ENCODE measurements at regions not wholly inside any gene's neighbourhood (a gene's known extent, or its start where the extent isn't known, plus 50 kb on each side); places are given as distances from the start of the nearest gene placed in this dataset.
"Not testable (repeated sequence)": the region's sequence is repeated elsewhere in the genome, so short reads cannot be mapped to it uniquely, and the experiment has no call there.

DNA sequence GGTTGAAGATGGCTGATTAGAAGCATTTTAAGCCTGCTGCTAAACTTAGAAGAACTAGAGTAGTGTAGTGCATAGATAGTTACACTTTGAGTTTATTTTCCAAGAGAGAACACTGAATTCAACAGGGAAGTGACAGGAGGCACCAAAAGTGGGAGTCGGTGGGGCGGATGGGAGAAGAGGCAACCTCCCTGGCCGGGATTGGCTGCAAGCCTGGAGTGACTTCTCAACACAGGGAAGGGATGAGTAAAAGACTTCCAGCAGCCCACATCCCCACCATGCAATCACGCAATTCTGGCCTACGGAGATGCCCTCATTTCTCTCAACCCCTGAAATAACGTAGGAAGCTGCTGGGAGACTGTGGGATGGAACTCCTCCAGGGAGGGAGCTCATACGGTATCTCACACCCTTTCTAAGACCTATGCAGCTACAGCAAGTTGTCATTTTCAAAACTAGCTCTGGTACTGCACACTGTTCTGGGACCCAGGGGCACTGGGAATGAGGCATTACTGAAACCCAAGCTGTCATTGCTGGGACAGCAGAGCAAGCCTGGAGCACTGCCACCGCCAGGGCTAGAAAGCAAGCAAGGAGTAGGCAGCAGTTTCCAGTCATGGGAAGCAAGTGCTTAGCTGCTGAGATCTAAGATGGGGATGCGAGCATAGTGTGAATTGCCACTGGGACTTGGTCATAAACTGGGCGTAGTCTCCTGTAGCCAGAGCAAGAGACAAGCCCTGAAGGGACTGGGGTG lies 331.6 kb upstream of the PTGER4 start:
- ChIA-PET CTCF (no interaction called here), POLR2A (no interaction called here)
- Histone ChIP-seq H3K4me3 (ENCODE audit: low read depth, low read length) (no peak overlapping the region), H3K27me3 (ENCODE audit: control insufficient read depth, insufficient read depth, low read length) (no peaks in the 10 kb centered on the region), H3K9me3 (ENCODE audit: control insufficient read depth, insufficient read depth, low read length) (no peaks in the 10 kb centered on the region), H3K27ac (ENCODE audit: low read depth, low read length) (no peak overlapping the region)
- DNase-seq (ENCODE audit: low read depth, low spot score) = no peak
- TF ChIP-seq, protein P1, sequence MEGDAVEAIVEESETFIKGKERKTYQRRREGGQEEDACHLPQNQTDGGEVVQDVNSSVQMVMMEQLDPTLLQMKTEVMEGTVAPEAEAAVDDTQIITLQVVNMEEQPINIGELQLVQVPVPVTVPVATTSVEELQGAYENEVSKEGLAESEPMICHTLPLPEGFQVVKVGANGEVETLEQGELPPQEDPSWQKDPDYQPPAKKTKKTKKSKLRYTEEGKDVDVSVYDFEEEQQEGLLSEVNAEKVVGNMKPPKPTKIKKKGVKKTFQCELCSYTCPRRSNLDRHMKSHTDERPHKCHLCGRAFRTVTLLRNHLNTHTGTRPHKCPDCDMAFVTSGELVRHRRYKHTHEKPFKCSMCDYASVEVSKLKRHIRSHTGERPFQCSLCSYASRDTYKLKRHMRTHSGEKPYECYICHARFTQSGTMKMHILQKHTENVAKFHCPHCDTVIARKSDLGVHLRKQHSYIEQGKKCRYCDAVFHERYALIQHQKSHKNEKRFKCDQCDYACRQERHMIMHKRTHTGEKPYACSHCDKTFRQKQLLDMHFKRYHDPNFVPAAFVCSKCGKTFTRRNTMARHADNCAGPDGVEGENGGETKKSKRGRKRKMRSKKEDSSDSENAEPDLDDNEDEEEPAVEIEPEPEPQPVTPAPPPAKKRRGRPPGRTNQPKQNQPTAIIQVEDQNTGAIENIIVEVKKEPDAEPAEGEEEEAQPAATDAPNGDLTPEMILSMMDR (IDR thresholded peaks at IDR 0.05; ENCODE audit: low read depth, low read length) = no peak

DNA sequence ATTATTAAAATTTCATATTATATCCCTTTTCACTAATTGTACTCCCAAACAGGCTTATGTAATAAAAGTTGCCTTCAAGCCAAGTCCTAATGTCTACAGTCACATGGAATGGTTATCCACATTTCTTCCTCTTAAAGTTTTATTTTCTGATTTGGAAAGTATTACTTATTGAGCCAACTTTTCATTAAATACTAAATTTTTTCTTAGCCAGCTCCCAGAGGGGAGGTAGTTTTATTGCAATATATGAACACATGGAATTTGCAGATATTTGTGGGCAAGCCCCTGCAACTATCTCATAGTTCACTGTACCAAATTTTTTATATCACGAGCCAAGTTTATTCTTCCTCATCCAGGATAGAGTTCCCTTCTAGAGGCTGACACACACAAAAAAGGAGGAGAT lies 332.8 kb upstream of the PTGER4 start:
- CTCF ChIA-PET = no interaction called here
- TF ChIP-seq, protein P1 (IDR thresholded peaks at IDR 0.05; ENCODE audit: low read depth, low read length) = no peak
- H3K27ac ChIP-seq (ENCODE audit: low read depth, low read length) = no peak overlapping the region
- POLR2A ChIA-PET = no interaction called here
- no peak overlapping the region for H3K4me3 ChIP-seq (ENCODE audit: low read depth, low read length)
- no peaks in the 10 kb centered on the region for H3K27me3 ChIP-seq (ENCODE audit: control insufficient read depth, insufficient read depth, low read length)
- no peak for DNase-seq (ENCODE audit: low read depth, low spot score)
- no peaks in the 10 kb centered on the region for H3K9me3 ChIP-seq (ENCODE audit: control insufficient read depth, insufficient read depth, low read length)

DNA sequence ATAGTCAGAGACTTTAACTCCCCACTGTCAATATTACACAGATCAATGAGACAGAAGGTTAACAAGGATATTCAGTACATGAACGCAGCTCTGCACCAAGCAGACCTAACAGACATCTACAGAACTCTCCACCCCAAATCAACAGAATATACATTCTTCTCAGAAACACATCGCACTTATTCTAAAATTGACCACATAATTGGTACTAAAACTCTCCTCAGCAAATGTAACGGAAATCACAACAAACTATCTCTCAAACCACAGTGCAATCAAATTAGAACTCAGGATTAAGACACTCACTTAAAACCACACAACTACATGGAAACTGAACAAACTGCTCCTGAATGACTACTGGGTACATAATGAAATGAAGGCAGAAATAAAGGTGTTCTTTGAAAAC lies 341.3 kb upstream of the PTGER4 start:
- DNase-seq (ENCODE audit: low read depth, low spot score); H3K9me3 ChIP-seq (ENCODE audit: control insufficient read depth, insufficient read depth, low read length); H3K27me3 ChIP-seq (ENCODE audit: control insufficient read depth, insufficient read depth, low read length); H3K4me3 ChIP-seq (ENCODE audit: low read depth, low read length); POLR2A ChIA-PET; CTCF ChIA-PET; H3K27ac ChIP-seq (ENCODE audit: low read depth, low read length): not testable (repeated sequence)

DNA sequence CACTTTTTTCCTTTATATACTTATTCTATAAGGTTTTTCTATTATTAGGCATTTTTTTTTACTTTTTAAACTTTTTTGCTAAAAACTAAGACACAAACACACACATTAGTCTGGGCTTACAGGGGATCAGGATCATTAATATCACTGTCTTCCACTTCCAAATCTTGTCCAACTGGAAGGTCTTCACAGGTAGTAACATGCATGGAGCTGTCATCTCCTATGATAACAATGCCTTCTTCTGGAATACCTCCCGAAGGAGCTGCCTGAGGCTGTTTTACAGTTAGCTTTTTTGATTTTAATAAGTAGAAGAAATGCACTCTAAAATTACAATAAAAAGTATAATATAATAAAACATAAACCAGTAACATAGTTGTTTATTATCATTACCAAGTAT lies 345.5 kb upstream of the PTGER4 start:
- no peak for DNase-seq (ENCODE audit: low read depth, low spot score)
- Histone ChIP-seq H3K9me3 (ENCODE audit: control insufficient read depth, insufficient read depth, low read length) (no peaks in the 10 kb centered on the region), H3K4me3 (ENCODE audit: low read depth, low read length) (no peak overlapping the region), H3K27me3 (ENCODE audit: control insufficient read depth, insufficient read depth, low read length) (no peaks in the 10 kb centered on the region), H3K27ac (ENCODE audit: low read depth, low read length) (no peak overlapping the region)
- ChIA-PET POLR2A (no interaction called here), CTCF (interaction anchor here (1.3 kb wide), 1 partner anchor 46 kb away, joined by 4 read pairs; no protein-coding TSS in a partner anchor)
- TF ChIP-seq, protein P1 (IDR thresholded peaks at IDR 0.05; ENCODE audit: low read depth, low read length) = no peak

DNA sequence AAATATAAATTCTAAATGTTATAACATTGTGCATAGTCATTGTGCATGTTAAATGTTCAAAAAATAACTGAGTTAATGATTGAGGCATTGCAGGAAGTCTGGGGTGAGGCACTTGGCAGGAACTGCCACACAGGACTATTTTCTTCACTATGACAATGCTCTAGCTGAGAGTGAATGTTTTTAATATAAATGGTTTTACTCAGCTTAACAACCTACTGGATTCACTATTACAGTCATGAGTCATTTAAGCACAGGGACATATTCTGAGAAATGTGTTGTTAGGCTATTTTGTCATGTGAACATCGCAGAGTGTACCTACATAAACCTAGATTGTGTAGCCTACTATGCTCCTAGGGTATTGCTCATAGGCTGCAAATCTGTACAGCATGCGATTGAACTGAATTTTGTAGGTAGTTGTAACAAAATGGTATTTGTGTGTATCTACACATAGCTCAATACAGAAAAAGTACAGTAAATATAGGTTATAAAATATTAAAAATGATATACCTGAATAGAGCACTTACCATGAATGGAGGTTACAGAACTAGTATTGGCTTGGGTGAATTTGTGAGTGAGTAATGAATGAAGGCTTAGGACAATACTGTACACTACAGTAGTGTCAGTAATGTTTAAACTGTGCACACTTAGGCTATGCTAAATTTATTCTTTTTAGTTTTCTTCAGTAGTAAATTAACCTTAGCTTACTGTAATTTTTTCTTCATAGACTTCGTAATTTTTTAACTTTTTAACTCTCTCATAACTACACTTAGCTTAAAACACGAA lies 346.1 kb upstream of the PTGER4 start:
- ChIA-PET POLR2A (no interaction called here), CTCF (interaction anchor here (1.3 to 1.6 kb wide), 2 partner anchors 45 to 619 kb away, joined by 3 to 4 read pairs; no protein-coding TSS in a partner anchor)
- Histone ChIP-seq H3K27me3 (ENCODE audit: control insufficient read depth, insufficient read depth, low read length) (no peaks in the 10 kb centered on the region), H3K27ac (ENCODE audit: low read depth, low read length) (no peak overlapping the region), H3K4me3 (ENCODE audit: low read depth, low read length) (no peak overlapping the region), H3K9me3 (ENCODE audit: control insufficient read depth, insufficient read depth, low read length) (no peaks in the 10 kb centered on the region)
- no peak for DNase-seq (ENCODE audit: low read depth, low spot score)
- TF ChIP-seq, protein P1 (IDR thresholded peaks at IDR 0.05; ENCODE audit: low read depth, low read length) = no peak

All from AG04450 (cell line).